HCT116 (cell line): ENCODE measurements at regions not wholly inside any gene's neighbourhood (a gene's known extent, or its start where the extent isn't known, plus 50 kb on each side); places are given as distances from the start of the nearest gene placed in this dataset.

Experiments
- ATAC-seq: fragments of 200-7000 bp; cut with Tn5 transposase; 2 replicates; pipeline ENCODE4 v1.9.1; 2020; ENCODE audit warnings: mild to moderate bottlenecking, moderate library complexity
- BruUV-seq: library from RNA; stranded (reverse); fragments of 400-500 nt; replicated peaks from 2 replicates; lab custom pipeline; 2021; lab: Mats Ljungman, UMichigan
- CTCF ChIA-PET: fragments of 300-600 bp; sonication (Branson Sonifier 250); formaldehyde crosslinking; loops from one replicate; lab custom pipeline; 2021; ENCODE audit warnings: antibody characterized with exemption; lab: Charles Lee
- POLR2A ChIA-PET: fragments of 300-600, 350-600 bp; sonication (Branson Sonifier 250); formaldehyde crosslinking; loops from one replicate; lab custom pipeline; 2021; ENCODE audit warnings: antibody characterized with exemption; lab: Charles Lee
- RAD21 ChIA-PET, 2 experiments: fragments of 300-600 bp; sonication (Branson Sonifier 250); formaldehyde crosslinking; loops; one replicate each; lab custom pipeline; 2023; ENCODE audit warnings: low total read pairs in 2 of 2; ENCODE audit not compliant: uncharacterized antibody in 2 of 2, unreplicated experiment in 2 of 2, low non-redundant PET in 1 of 2; lab: Charles Lee
- DNase-seq: peaks from one replicate; pipeline ENCODE4 v3.0.0-alpha.2; 2010; ENCODE audit warnings: low read depth, low spot score
- H2AFZ ChIP-seq: fragments of 200-600 bp; shearing (Covaris generic), sonication (generic); 2 replicates; pipeline ENCODE4 v1.6.1; 2017; ENCODE audit warnings: low read depth, mixed run types, mixed read lengths, antibody characterized with exemption, low read length; ENCODE audit not compliant: poor library complexity, severe bottlenecking
- H3K27ac ChIP-seq: 2 replicates; pipeline ENCODE4 v1.5.1; 2012; ENCODE audit warnings: low read depth, low read length
- H3K27me3 ChIP-seq: fragments of 200-600 bp; sonication (generic); 2 replicates; pipeline ENCODE4 v1.6.1; 2016; ENCODE audit warnings: mixed run types, low read length, mixed read lengths; ENCODE audit not compliant: insufficient read depth
- H3K36me3 ChIP-seq, 2 experiments: fragments of 200-500 bp in 1 of 2; fragments of 200-600 bp in 1 of 2; sonication (Bioruptor generic) in 1 of 2; sonication (generic) in 1 of 2; 2 replicates each; pipeline versions ENCODE4 v1.5.1 to v1.6.1; 2014 to 2016; ENCODE audit warnings: low read length in 2 of 2, inconsistent platforms in 1 of 2, mixed read lengths in 1 of 2, mixed run types in 1 of 2; ENCODE audit not compliant: insufficient read depth in 2 of 2, control insufficient read depth in 1 of 2
- H3K4me1 ChIP-seq, 2 experiments: fragments of 200-600 bp in 1 of 2; sonication (generic) in 1 of 2; 2 replicates each; pipeline versions ENCODE4 v1.5.1 to v1.6.1; 2012 to 2017; ENCODE audit warnings: low read length in 2 of 2, inconsistent platforms in 1 of 2, mild to moderate bottlenecking in 1 of 2, mixed read lengths in 1 of 2, mixed run types in 1 of 2, moderate library complexity in 1 of 2; ENCODE audit not compliant: insufficient read depth in 2 of 2, control insufficient read depth in 1 of 2
- H3K4me2 ChIP-seq: fragments of 200-600 bp; sonication (generic); 2 replicates; pipeline ENCODE4 v1.6.1; 2017; ENCODE audit warnings: mixed run types, low read length, mixed read lengths
- H3K4me3 ChIP-seq, 2 experiments: fragments of 200-600 bp in 1 of 2; sonication (generic) in 1 of 2; replicated peaks in 1 of 2; 2 replicates each; pipeline ENCODE4 v1.5.1; 2011 to 2016; ENCODE audit warnings: low read length in 2 of 2, control low read depth in 1 of 2, low read depth in 1 of 2, mild to moderate bottlenecking in 1 of 2, mixed read lengths in 1 of 2, mixed run types in 1 of 2
- H3K79me2 ChIP-seq: fragments of 200-600 bp; sonication (generic); 2 replicates; pipeline ENCODE4 v1.6.1; 2017; ENCODE audit warnings: mild to moderate bottlenecking, mixed run types, low read length, moderate library complexity, mixed read lengths; ENCODE audit not compliant: insufficient read depth
- H3K9ac ChIP-seq: fragments of 200-600 bp; sonication (generic); 2 replicates; pipeline ENCODE4 v1.6.1; 2016; ENCODE audit warnings: low read length, mixed read lengths
- H3K9me2 ChIP-seq: fragments of 200-600 bp; sonication (generic), shearing (Covaris generic); 2 replicates; pipeline ENCODE4 v1.6.1; 2017; ENCODE audit warnings: mixed run types, mild to moderate bottlenecking, moderate library complexity; ENCODE audit not compliant: insufficient read depth
- H3K9me3 ChIP-seq, 2 experiments: fragments of 200-500 bp in 1 of 2; fragments of 200-600 bp in 1 of 2; sonication (Bioruptor generic) in 1 of 2; sonication (generic) in 1 of 2; 2 replicates each; pipeline ENCODE4 v1.6.1; 2014 to 2017; ENCODE audit warnings: low read length in 2 of 2, mixed read lengths in 2 of 2, inconsistent platforms in 1 of 2, low read depth in 1 of 2, mild to moderate bottlenecking in 1 of 2, mixed run types in 1 of 2, moderate library complexity in 1 of 2; ENCODE audit not compliant: control insufficient read depth in 1 of 2, insufficient read depth in 1 of 2
- H4K20me1 ChIP-seq: fragments of 200-600 bp; sonication (generic), shearing (Covaris generic); 2 replicates; pipeline ENCODE4 v1.6.1; 2017; ENCODE audit warnings: mixed run types, mild to moderate bottlenecking, moderate library complexity; ENCODE audit not compliant: insufficient read depth
- ATF3 ChIP-seq: IDR thresholded peaks from 2 replicates; pipeline ENCODE4 v1.6.1; 2012
- CBX3 ChIP-seq: IDR thresholded peaks from 2 replicates; pipeline ENCODE4 v1.6.1; 2012; ENCODE audit warnings: low read depth
- CEBPB ChIP-seq: IDR thresholded peaks from 2 replicates; pipeline ENCODE4 v1.6.1; 2012; ENCODE audit warnings: low read depth
- CTCF ChIP-seq, 3 experiments: fragments of 200-600 bp in 1 of 3; sonication (generic) in 1 of 3; IDR thresholded peaks in 2 of 3; conservative IDR thresholded peaks in 1 of 3; 2 replicates each; pipeline ENCODE4 v1.5.1; 2012 to 2017; ENCODE audit warnings: low read depth in 2 of 3, low read length in 2 of 3, antibody characterized with exemption in 1 of 3, borderline replicate concordance in 1 of 3, control low read depth in 1 of 3, mild to moderate bottlenecking in 1 of 3, mixed read lengths in 1 of 3, mixed run types in 1 of 3, moderate library complexity in 1 of 3; ENCODE audit not compliant: insufficient read depth in 1 of 3
- EGR1 ChIP-seq: IDR thresholded peaks from 2 replicates; pipeline ENCODE4 v1.6.1; 2012; ENCODE audit warnings: low read depth
- ELF1 ChIP-seq: IDR thresholded peaks from 2 replicates; pipeline ENCODE4 v1.6.1; 2012; ENCODE audit warnings: low read depth, borderline replicate concordance
- EZH2 ChIP-seq: fragments of 200-600 bp; sonication (generic); IDR thresholded peaks from 2 replicates; pipeline ENCODE4 v1.6.1; 2017; ENCODE audit warnings: antibody characterized with exemption, mixed run types
- EZH2phosphoT487 ChIP-seq: fragments of 200-600 bp; IDR thresholded peaks from 2 replicates; pipeline ENCODE4 v1.6.1; 2018; ENCODE audit warnings: antibody characterized with exemption, borderline replicate concordance
- MAX ChIP-seq: IDR thresholded peaks from 2 replicates; pipeline ENCODE4 v1.6.1; 2012
- POLR2A ChIP-seq: IDR thresholded peaks from 2 replicates; pipeline ENCODE4 v1.7.0; 2011; ENCODE audit warnings: borderline replicate concordance; ENCODE audit not compliant: insufficient read depth, insufficient read length; ENCODE audit errors: extremely low read depth
- POLR2AphosphoS5 ChIP-seq: IDR thresholded peaks from 2 replicates; pipeline ENCODE4 v1.6.1; 2011; ENCODE audit warnings: mild to moderate bottlenecking, low read depth, low read length, moderate library complexity
- RAD21 ChIP-seq: IDR thresholded peaks from 2 replicates; pipeline ENCODE4 v1.6.1; 2012; ENCODE audit warnings: low read depth, mild to moderate bottlenecking
- REST ChIP-seq: IDR thresholded peaks from 2 replicates; pipeline ENCODE4 v1.6.1; 2012; ENCODE audit warnings: low read depth
- SIN3A ChIP-seq: IDR thresholded peaks from 2 replicates; pipeline ENCODE4 v1.6.1; 2012; ENCODE audit warnings: low read depth
- SP1 ChIP-seq: IDR thresholded peaks from 2 replicates; pipeline ENCODE4 v1.6.1; 2012; ENCODE audit warnings: low read depth
- TCF7L2 ChIP-seq: IDR thresholded peaks from 2 replicates; pipeline ENCODE4 v1.7.0; 2011; ENCODE audit warnings: borderline replicate concordance, inconsistent platforms; ENCODE audit not compliant: insufficient read depth, insufficient read length; ENCODE audit errors: extremely low read depth
- ZFX ChIP-seq: fragments of 450-650 bp; IDR thresholded peaks from 2 replicates; pipeline ENCODE4 v1.6.1; 2017
- ZNF274 ChIP-seq: fragments of 200-500 bp; sonication (Bioruptor generic); IDR thresholded peaks from 2 replicates; pipeline ENCODE4 v1.6.1; 2014; ENCODE audit warnings: mild to moderate bottlenecking, low read depth, low read length, inconsistent platforms
- intact Hi-C: fragments of 100-400 bp; cut with micrococcal nuclease; formaldehyde crosslinking; loops from 2 replicates; pipeline ENCODE4 v1.10.0; 2022
- TF ChIP-seq, protein P1 (sequence below): IDR thresholded peaks from 2 replicates; pipeline ENCODE4 v1.6.1; 2011; ENCODE audit warnings: mild to moderate bottlenecking, low read length, moderate library complexity; ENCODE audit not compliant: insufficient replicate concordance; ENCODE audit errors: extremely low read depth

GRCh38 chr3:181635141-181635540, 76.6 kb upstream of the SOX2 start:
- TF ChIP-seq ELF1 = no peak
- no peak for TF ChIP-seq REST
- TF ChIP-seq POLR2AphosphoS5 = no peak
- TF ChIP-seq, protein P1, sequence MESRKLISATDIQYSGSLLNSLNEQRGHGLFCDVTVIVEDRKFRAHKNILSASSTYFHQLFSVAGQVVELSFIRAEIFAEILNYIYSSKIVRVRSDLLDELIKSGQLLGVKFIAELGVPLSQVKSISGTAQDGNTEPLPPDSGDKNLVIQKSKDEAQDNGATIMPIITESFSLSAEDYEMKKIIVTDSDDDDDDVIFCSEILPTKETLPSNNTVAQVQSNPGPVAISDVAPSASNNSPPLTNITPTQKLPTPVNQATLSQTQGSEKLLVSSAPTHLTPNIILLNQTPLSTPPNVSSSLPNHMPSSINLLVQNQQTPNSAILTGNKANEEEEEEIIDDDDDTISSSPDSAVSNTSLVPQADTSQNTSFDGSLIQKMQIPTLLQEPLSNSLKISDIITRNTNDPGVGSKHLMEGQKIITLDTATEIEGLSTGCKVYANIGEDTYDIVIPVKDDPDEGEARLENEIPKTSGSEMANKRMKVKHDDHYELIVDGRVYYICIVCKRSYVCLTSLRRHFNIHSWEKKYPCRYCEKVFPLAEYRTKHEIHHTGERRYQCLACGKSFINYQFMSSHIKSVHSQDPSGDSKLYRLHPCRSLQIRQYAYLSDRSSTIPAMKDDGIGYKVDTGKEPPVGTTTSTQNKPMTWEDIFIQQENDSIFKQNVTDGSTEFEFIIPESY = no peak
- TF ChIP-seq CTCF (IDR thresholded peaks at IDR 0.05 in 2 of 3, conservative IDR thresholded peaks at IDR 0.05 in 1 of 3; ENCODE audit: borderline replicate concordance in 1 of 3, insufficient read depth in 1 of 3, low read depth in 2 of 3, low read length in 2 of 3) = no peak
- no peak for TF ChIP-seq RAD21
- no peak for TF ChIP-seq SIN3A
- TF ChIP-seq EGR1 = no peak
- TF ChIP-seq CBX3 = no peak
- no peak for TF ChIP-seq MAX
- no peak for TF ChIP-seq SP1
- TF ChIP-seq EZH2phosphoT487 = no peak
- TF ChIP-seq EZH2 = no peak
- no peak for TF ChIP-seq POLR2A
- TF ChIP-seq ZFX = no peak
- TF ChIP-seq ZNF274 = no peak
- TF ChIP-seq ATF3 = no peak
- TF ChIP-seq CEBPB = no peak
- no peak for TF ChIP-seq TCF7L2
- ChIA-PET POLR2A (no interaction called here), RAD21 (no interaction called here)

More at GRCh38 chr3:181635141-181635540, 76.6 kb upstream of the SOX2 start:
- Histone ChIP-seq H3K36me3 (no peaks in the 10 kb centered on the region), H4K20me1 (no peaks in the 10 kb centered on the region), H3K9ac (no peak overlapping the region), H3K9me3 (no peaks in the 10 kb centered on the region), H3K27ac (no peak overlapping the region), H3K4me3 (no peak overlapping the region), H3K79me2 (no peaks in the 10 kb centered on the region), H3K4me1 (no peaks in the 10 kb centered on the region), H3K27me3 (no peaks in the 10 kb centered on the region), H2AFZ (no peak overlapping the region), H3K9me2 (no peaks in the 10 kb centered on the region), H3K4me2 (no peak overlapping the region)
- BruUV-seq = no TSS peak
- DNase-seq (no peak), ATAC-seq (no peak)
- CTCF ChIA-PET = no interaction called here
- intact Hi-C loops = no loop called here
